ENCODE measurements at regions not wholly inside any gene's neighbourhood (a gene's known extent, or its start where the extent isn't known, plus 50 kb on each side); places are given as distances from the start of the nearest gene placed in this dataset.

- TF ChIP-seq, protein P1, sequence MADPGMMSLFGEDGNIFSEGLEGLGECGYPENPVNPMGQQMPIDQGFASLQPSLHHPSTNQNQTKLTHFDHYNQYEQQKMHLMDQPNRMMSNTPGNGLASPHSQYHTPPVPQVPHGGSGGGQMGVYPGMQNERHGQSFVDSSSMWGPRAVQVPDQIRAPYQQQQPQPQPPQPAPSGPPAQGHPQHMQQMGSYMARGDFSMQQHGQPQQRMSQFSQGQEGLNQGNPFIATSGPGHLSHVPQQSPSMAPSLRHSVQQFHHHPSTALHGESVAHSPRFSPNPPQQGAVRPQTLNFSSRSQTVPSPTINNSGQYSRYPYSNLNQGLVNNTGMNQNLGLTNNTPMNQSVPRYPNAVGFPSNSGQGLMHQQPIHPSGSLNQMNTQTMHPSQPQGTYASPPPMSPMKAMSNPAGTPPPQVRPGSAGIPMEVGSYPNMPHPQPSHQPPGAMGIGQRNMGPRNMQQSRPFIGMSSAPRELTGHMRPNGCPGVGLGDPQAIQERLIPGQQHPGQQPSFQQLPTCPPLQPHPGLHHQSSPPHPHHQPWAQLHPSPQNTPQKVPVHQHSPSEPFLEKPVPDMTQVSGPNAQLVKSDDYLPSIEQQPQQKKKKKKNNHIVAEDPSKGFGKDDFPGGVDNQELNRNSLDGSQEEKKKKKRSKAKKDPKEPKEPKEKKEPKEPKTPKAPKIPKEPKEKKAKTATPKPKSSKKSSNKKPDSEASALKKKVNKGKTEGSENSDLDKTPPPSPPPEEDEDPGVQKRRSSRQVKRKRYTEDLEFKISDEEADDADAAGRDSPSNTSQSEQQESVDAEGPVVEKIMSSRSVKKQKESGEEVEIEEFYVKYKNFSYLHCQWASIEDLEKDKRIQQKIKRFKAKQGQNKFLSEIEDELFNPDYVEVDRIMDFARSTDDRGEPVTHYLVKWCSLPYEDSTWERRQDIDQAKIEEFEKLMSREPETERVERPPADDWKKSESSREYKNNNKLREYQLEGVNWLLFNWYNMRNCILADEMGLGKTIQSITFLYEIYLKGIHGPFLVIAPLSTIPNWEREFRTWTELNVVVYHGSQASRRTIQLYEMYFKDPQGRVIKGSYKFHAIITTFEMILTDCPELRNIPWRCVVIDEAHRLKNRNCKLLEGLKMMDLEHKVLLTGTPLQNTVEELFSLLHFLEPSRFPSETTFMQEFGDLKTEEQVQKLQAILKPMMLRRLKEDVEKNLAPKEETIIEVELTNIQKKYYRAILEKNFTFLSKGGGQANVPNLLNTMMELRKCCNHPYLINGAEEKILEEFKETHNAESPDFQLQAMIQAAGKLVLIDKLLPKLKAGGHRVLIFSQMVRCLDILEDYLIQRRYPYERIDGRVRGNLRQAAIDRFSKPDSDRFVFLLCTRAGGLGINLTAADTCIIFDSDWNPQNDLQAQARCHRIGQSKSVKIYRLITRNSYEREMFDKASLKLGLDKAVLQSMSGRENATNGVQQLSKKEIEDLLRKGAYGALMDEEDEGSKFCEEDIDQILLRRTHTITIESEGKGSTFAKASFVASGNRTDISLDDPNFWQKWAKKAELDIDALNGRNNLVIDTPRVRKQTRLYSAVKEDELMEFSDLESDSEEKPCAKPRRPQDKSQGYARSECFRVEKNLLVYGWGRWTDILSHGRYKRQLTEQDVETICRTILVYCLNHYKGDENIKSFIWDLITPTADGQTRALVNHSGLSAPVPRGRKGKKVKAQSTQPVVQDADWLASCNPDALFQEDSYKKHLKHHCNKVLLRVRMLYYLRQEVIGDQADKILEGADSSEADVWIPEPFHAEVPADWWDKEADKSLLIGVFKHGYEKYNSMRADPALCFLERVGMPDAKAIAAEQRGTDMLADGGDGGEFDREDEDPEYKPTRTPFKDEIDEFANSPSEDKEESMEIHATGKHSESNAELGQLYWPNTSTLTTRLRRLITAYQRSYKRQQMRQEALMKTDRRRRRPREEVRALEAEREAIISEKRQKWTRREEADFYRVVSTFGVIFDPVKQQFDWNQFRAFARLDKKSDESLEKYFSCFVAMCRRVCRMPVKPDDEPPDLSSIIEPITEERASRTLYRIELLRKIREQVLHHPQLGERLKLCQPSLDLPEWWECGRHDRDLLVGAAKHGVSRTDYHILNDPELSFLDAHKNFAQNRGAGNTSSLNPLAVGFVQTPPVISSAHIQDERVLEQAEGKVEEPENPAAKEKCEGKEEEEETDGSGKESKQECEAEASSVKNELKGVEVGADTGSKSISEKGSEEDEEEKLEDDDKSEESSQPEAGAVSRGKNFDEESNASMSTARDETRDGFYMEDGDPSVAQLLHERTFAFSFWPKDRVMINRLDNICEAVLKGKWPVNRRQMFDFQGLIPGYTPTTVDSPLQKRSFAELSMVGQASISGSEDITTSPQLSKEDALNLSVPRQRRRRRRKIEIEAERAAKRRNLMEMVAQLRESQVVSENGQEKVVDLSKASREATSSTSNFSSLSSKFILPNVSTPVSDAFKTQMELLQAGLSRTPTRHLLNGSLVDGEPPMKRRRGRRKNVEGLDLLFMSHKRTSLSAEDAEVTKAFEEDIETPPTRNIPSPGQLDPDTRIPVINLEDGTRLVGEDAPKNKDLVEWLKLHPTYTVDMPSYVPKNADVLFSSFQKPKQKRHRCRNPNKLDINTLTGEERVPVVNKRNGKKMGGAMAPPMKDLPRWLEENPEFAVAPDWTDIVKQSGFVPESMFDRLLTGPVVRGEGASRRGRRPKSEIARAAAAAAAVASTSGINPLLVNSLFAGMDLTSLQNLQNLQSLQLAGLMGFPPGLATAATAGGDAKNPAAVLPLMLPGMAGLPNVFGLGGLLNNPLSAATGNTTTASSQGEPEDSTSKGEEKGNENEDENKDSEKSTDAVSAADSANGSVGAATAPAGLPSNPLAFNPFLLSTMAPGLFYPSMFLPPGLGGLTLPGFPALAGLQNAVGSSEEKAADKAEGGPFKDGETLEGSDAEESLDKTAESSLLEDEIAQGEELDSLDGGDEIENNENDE (IDR thresholded peaks at IDR 0.05; ENCODE audit: insufficient replicate concordance, low read length), result no peak
- no peak for TF ChIP-seq KDM5A (IDR thresholded peaks at IDR 0.05; ENCODE audit: low read length)
- TF ChIP-seq JUND (IDR thresholded peaks at IDR 0.05; ENCODE audit: low read length), result no peak
These were observed 78.4 kb upstream of the FUNDC1 start (continued) for GRCh38 chrX:44621078-44621477.
